Aorta (tissue), 5 donors: ENCODE measurements at regions not wholly inside any gene's neighbourhood (a gene's known extent, or its start where the extent isn't known, plus 50 kb on each side); places are given as distances from the start of the nearest gene placed in this dataset.

ENCODE experiments used
- ATAC-seq: fragments of 200-7000 bp; cut with Tn5 transposase; one replicate; pipeline ENCODE4 v1.9.1; 2022; ENCODE audit warnings: moderate library complexity; ENCODE audit not compliant: low FRiP score
- DNase-seq, 2 donors: peaks; one replicate each; pipeline ENCODE4 v3.0.0-alpha.2; 2020
- H3K27ac ChIP-seq, 2 donors: one replicate each; pipeline ENCODE4 v1.5.1; 2013; ENCODE audit warnings: low read length in 2 of 2, mild to moderate bottlenecking in 2 of 2, moderate library complexity in 2 of 2, control low read depth in 1 of 2, inconsistent platforms in 1 of 2, low read depth in 1 of 2
- H3K27me3 ChIP-seq, 2 donors: one replicate each; pipeline ENCODE4 v1.6.1; 2013; ENCODE audit warnings: control low read depth in 1 of 2, low read length in 1 of 2, mild to moderate bottlenecking in 1 of 2, moderate library complexity in 1 of 2; ENCODE audit not compliant: insufficient read depth in 2 of 2, control insufficient read depth in 1 of 2
- H3K36me3 ChIP-seq, 2 donors: one replicate each; pipeline ENCODE4 v1.6.1; 2013; ENCODE audit warnings: control low read depth in 1 of 2, low read length in 1 of 2, mild to moderate bottlenecking in 1 of 2; ENCODE audit not compliant: insufficient read depth in 2 of 2, control insufficient read depth in 1 of 2
- H3K4me1 ChIP-seq, 2 donors: one replicate each; pipeline ENCODE4 v1.6.1; 2013; ENCODE audit warnings: low read length in 2 of 2, control low read depth in 1 of 2, mild to moderate bottlenecking in 1 of 2, moderate library complexity in 1 of 2; ENCODE audit not compliant: insufficient read depth in 2 of 2, control insufficient read depth in 1 of 2
- H3K4me3 ChIP-seq, 2 donors: one replicate each; pipeline ENCODE4 v1.5.1; 2013; ENCODE audit warnings: low read length in 2 of 2, control low read depth in 1 of 2, mild to moderate bottlenecking in 1 of 2
- H3K9me3 ChIP-seq: one replicate; pipeline ENCODE4 v1.6.1; 2013; ENCODE audit warnings: mild to moderate bottlenecking, low read length; ENCODE audit not compliant: control insufficient read depth
- WGBS, 2 donors: extraction: QIAGEN DNeasy Blood & Tissue Kit; methylation state at CpG; one replicate each; pipeline ENCODE4 v1.1.7; 2013; 5-methylcytosine and 5-hydroxymethylcytosine counted together
- intact Hi-C, 2 donors: fragments of 100-400 bp; cut with DNase I; formaldehyde crosslinking; loops; one replicate each; pipeline versions ENCODE4 v1.14.2 to v1.15.0; 2022
- donor health status: healthy with polysubstance abuse.
- donor health status: Bipolar disorder and iron deficiency.
- donor health status: DM: no; HTN: no; CAD: no.
- donor health status: DM: no; HTN: no; CAD: no.
- donor health status: DM: yes; HTN: yes; CAD: no.

DNA sequence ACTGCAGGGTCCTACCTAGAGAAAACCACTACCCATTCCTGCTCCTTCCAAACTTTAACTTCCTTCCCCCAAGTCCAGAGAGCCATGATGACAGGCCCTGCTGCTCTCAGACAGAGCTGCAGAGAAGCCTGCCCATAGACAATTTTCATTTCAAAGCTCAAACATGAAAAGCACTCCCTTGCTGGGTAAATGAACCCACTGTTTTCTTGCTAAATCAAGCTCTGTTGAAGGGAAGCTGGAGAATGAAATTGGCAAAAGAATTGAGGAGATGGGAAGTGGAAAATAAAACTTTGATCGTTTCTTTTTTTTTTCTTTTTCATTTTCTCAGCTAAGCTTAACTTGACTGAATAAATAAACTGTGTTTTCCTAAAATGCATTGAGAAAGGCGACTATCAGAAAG lies 331.1 kb upstream of the CPEB2 start:
- intact Hi-C loops = no loop called here
- Histone ChIP-seq H3K36me3 (no peaks in the 10 kb centered on the region), H3K9me3 (no peaks in the 10 kb centered on the region), H3K27ac (no peak overlapping the region), H3K4me3 (no peak overlapping the region), H3K4me1 (no peaks in the 10 kb centered on the region), H3K27me3 (no peaks in the 10 kb centered on the region)
- DNase-seq (no peak), ATAC-seq (no peak)
- WGBS, 2 donors = 47 to 64% methylated on average over 2 of the region's 2 CpGs

DNA sequence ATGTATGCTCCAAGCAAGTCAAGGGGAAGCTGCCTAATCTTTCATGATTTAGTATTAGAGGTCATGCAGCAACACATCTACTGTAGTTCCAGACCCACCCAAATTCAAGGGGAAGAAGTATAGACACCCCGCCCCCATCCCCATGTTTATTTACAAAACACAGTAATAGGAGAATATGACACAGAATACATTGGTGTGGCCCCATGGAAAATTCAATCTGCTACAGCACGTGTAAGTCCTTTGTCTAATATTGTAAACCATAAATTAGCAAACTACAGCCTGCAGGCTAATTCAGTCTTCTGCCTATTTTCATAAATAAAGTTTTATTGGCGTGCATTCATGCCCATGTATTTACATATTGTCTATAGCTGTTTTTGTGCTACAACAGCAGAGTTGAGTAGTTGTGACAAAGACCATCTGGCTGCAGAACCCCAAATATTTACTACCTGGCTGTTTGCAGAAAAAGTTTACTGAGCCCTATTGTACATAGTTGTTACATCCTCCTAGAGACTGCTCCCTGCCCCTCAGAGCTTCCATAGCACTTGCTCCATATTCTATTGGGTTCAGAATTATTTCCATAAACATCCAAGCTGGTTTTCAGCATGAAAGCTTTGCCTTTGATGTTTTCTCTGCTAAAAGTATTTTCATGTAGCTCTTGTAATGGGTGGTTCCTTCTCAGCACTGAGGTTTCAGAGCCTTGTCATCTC lies 326.8 kb upstream of the CPEB2 start:
- intact Hi-C loops = no loop called here
- 78 to 79% methylated on average over 3 of the region's 3 CpGs for WGBS, 2 donors

DNA sequence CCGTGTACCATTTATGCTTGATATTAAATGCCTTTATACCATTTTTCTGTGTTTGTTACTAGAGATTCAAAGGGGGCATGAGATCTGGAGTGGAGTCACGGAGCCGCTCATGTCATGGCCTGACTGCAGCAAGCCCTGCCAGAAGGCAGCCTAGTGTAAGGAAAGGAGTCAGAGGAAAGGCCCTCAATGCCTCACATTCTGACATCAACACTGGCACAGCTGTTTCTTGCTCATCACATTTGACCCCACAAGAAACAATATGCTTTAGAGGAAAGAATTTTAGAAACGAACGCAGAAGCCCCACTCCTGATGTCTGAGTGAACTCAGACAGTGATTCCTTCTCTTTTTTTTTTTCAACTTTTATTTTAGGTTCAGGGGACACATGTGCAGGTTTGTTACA lies 322.4 kb upstream of the CPEB2 start:
- WGBS, 2 donors = 86 to 90% methylated on average over 5 of the region's 5 CpGs

More for the DNA sequence above, 326.8 kb upstream of the CPEB2 start:
- H3K4me1 ChIP-seq = no peaks in the 10 kb centered on the region
- no peaks in the 10 kb centered on the region for H3K9me3 ChIP-seq
- no peak overlapping the region for H3K4me3 ChIP-seq
- ATAC-seq (no peak), DNase-seq (no peak)
- H3K27me3 ChIP-seq = no peaks in the 10 kb centered on the region
- H3K27ac ChIP-seq = no peak overlapping the region
- no peaks in the 10 kb centered on the region for H3K36me3 ChIP-seq

DNA sequence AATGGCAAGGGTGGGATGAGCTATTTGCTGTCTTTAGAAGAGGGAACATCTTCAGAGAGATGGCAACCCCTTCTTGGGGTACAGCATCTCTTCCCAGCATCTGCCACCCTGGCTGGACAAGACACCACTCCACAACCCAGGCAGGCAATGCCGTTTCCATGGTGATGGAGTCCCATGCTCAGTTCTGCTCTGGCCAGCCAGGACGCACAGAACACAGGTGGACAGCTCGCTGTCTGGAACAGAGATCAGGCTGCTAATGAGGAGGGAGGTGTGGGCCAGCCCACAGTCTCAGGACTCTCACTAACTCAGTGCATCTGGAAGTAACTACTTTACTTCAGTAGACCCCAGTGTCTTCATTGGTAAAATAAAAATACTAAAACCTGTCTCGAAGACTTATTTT lies 321.0 kb upstream of the CPEB2 start:
- H3K4me1 ChIP-seq = no peaks in the 10 kb centered on the region
- intact Hi-C loops = no loop called here
- DNase-seq = no peak
- no peak for ATAC-seq
- H3K27me3 ChIP-seq = no peaks in the 10 kb centered on the region
- H3K36me3 ChIP-seq = peaks cover 0 to 3% of the 10 kb centered on the region in 2 donors
- 80 to 85% methylated on average over 4 of the region's 4 CpGs for WGBS, 2 donors
- H3K4me3 ChIP-seq = no peak overlapping the region
- peaks cover 1% of the 10 kb centered on the region for H3K9me3 ChIP-seq
- H3K27ac ChIP-seq = no peak overlapping the region

More for the DNA sequence above, 322.4 kb upstream of the CPEB2 start:
- intact Hi-C loops = no loop called here
- ATAC-seq (no peak), DNase-seq (no peak)
- H3K27ac ChIP-seq = no peak overlapping the region
- H3K36me3 ChIP-seq = peaks cover 0 to 3% of the 10 kb centered on the region in 2 donors
- H3K27me3 ChIP-seq = no peaks in the 10 kb centered on the region
- H3K9me3 ChIP-seq = peaks cover 1% of the 10 kb centered on the region
- H3K4me1 ChIP-seq = no peaks in the 10 kb centered on the region
- no peak overlapping the region for H3K4me3 ChIP-seq

DNA sequence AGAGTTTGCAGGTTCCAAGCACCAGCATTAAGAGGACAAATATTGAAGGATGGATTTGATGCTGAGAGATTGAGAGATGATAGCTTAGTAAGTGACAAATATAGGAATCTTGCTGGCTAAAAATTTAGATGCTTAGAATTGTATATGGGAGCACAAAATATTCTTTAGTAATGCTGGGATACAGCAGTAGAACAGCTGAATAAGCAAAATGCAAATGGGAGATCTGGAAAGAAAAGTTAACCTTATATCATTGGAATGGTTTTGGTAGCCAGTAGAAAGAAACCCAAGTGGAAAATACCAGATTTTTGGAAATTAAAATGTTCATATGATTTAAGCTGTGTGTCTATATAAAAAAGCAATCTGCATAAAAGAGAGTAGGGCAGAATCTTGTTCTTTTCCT lies 308.6 kb upstream of the CPEB2 start:
- Histone ChIP-seq H3K36me3 (no peaks in the 10 kb centered on the region), H3K9me3 (no peaks in the 10 kb centered on the region), H3K4me1 (no peaks in the 10 kb centered on the region), H3K4me3 (no peak overlapping the region), H3K27ac (no peak overlapping the region), H3K27me3 (no peaks in the 10 kb centered on the region)
- intact Hi-C loops = no loop called here
- DNase-seq = no peak
- ATAC-seq = no peak

DNA sequence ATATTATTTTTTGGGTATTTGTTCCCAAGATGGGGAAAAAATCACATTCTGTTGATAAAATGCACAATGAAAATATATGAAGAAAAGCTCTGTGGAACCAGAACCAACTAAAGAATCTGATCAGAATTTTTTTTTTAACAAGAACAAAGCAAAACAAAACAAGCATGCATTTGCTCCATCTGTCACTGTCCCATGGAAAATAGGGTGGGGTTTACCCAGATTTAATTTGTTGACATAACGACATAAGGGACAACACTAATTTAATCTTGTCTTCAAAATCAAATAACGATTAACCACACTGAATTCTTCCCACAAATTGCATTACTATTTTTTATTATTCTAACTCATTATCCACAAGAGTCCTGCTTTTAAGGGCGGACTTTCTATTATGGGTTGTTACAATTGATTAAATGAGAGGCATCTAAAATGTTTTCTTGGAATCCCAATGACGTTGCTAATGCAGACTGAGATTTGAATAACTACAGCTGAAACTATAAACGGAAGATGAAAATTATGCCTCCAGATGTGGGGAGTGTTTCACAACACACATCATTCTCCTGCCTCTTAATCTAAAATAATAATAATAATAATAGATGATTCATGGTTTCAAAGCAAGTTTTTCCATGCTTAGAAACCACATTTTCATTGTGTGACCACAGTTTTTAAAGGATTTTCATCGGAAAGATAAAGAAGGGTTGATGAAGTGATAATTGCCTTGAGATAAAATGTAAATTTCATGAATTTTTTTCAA lies 307.0 kb upstream of the CPEB2 start:
- no peaks in the 10 kb centered on the region for H3K9me3 ChIP-seq
- 68 to 71% methylated on average over 6 of the region's 6 CpGs for WGBS, 2 donors
- no peaks in the 10 kb centered on the region for H3K36me3 ChIP-seq
- no peaks in the 10 kb centered on the region for H3K27me3 ChIP-seq
- H3K27ac ChIP-seq = no peak overlapping the region
- H3K4me1 ChIP-seq = no peaks in the 10 kb centered on the region
- ATAC-seq (no peak), DNase-seq (no peak)
- no peak overlapping the region for H3K4me3 ChIP-seq
- intact Hi-C loops = no loop called here

DNA sequence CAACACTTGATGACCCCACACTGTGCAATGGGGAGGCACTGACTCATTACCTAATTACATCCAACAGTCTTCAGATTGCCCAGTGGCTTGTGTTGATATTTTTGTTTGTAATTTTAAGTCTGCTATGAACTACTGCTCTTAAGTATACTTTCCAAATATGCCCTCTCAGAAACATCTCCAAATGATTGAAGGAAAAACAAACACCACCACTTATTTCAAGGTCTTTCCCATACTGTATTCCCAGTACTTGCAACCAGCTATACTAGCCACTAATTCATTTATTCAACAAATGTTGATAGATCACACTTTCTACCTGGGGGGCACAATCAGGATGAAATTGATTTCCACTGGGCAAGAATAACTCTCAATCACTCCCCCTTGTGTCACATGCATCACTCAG lies 302.2 kb upstream of the CPEB2 start:
- ATAC-seq (no peak), DNase-seq (no peak)
- no peak overlapping the region for H3K27ac ChIP-seq
- no peaks in the 10 kb centered on the region for H3K36me3 ChIP-seq
- H3K4me1 ChIP-seq = peaks cover 0 to 7% of the 10 kb centered on the region in 2 donors
- H3K9me3 ChIP-seq = no peaks in the 10 kb centered on the region
- intact Hi-C loops = no loop called here
- no peaks in the 10 kb centered on the region for H3K27me3 ChIP-seq
- no peak overlapping the region for H3K4me3 ChIP-seq

DNA sequence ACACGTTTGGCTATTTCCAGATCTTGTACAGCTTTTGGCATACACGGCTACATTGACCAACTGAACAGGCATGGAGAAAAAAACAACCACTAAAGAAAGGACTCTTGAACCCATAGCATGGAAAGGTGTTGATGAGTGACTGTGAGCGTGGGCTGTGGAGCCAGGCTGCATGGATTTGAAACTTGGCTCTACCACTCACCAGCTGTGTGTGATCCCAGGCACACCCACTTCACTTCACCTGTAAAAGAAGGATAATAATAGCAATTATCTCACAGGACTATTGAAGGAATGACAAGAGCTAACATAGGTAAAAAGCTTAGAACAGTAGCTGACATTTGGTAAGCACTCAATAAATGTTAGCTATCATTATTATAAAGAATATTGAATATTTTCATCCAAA lies 301.7 kb upstream of the CPEB2 start:
- no peaks in the 10 kb centered on the region for H3K27me3 ChIP-seq
- no peak overlapping the region for H3K27ac ChIP-seq
- DNase-seq (no peak), ATAC-seq (no peak)
- H3K36me3 ChIP-seq = no peaks in the 10 kb centered on the region
- H3K9me3 ChIP-seq = no peaks in the 10 kb centered on the region
- peaks cover 0 to 7% of the 10 kb centered on the region in 2 donors for H3K4me1 ChIP-seq
- intact Hi-C loops = no loop called here
- H3K4me3 ChIP-seq = no peak overlapping the region
- 57 to 63% methylated on average over 3 of the region's 3 CpGs for WGBS, 2 donors

DNA sequence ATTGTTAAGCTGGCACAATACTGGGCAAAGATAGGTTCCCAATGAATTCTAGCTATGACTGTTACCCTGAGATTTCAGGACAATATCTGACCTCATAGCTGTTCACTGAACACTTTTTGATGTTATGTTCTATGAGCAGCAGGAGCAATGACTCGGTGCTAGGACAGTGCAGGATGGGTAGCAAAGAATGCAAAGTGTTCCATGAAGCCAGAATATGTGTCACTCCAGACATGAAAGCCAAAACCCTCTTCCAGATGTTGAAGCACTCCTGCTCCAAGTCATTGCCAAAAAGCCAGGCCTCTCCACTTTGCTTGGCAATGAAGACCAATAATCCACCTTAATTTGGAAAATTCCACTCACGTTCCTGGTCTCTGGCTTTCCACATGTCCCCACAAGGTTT lies 300.9 kb upstream of the CPEB2 start:
- Histone ChIP-seq H3K36me3 (no peaks in the 10 kb centered on the region), H3K4me3 (no peak overlapping the region), H3K4me1 (peaks cover 0 to 7% of the 10 kb centered on the region in 2 donors), H3K9me3 (no peaks in the 10 kb centered on the region), H3K27me3 (no peaks in the 10 kb centered on the region), H3K27ac (no peak overlapping the region)
- ATAC-seq = no peak
- no peak for DNase-seq
- intact Hi-C loops = no loop called here
- 6 to 7% methylated on average over 2 of the region's 2 CpGs for WGBS, 2 donors
